HepG2 (cell line): ENCODE measurements at regions not wholly inside any gene's neighbourhood (a gene's known extent, or its start where the extent isn't known, plus 50 kb on each side); places are given as distances from the start of the nearest gene placed in this dataset.

Experiments used
- ATAC-seq: fragments of 200-7000 bp; cut with Tn5 transposase; 3 replicates; pipeline ENCODE4 v1.9.1; 2020; ENCODE audit warnings: mild to moderate bottlenecking, moderate library complexity
- BruUV-seq: library from RNA; stranded (reverse); fragments of 400-500 nt; replicated peaks from 2 replicates; lab custom pipeline; 2021; lab: Mats Ljungman, UMichigan
- CTCF ChIA-PET: fragments of 300-600 bp; formaldehyde crosslinking; extraction: SDS; loops from one replicate; lab custom pipeline; 2021; ENCODE audit warnings: low total read pairs, inconsistent platforms, low intra/inter-chr PET ratio; lab: Yijun Ruan, JAX
- POLR2A ChIA-PET: fragments of 350-600 bp; sonication (Branson Sonifier 250); formaldehyde crosslinking; loops from one replicate; lab custom pipeline; 2020; ENCODE audit warnings: antibody characterized with exemption, inconsistent platforms; lab: Yijun Ruan, JAX
- DNase-seq: peaks from one replicate; pipeline ENCODE4 v3.0.0-alpha.2; 2015; ENCODE audit warnings: low spot score
- FAIRE-seq: peaks from 3 replicates; lab custom pipeline; 2011; peaks lifted over from hg19 to GRCh38; lab: Jason Lieb, UNC
- H2AFZ ChIP-seq: one replicate; pipeline ENCODE4 v1.6.1; 2011; ENCODE audit warnings: low read length, inconsistent platforms
- H3K27ac ChIP-seq: fragments of 300-600 bp; 3 replicates; pipeline ENCODE4 v1.8.0; 2011; ENCODE audit warnings: mixed run types, mild to moderate bottlenecking, mixed read lengths, low read length, inconsistent platforms; ENCODE audit not compliant: insufficient read depth; ENCODE audit errors: extremely low read length
- H3K27me3 ChIP-seq, 2 experiments: fragments of 200-600 bp in 1 of 2; 2 replicates in 1 of 2; 3 replicates in 1 of 2; pipeline versions ENCODE4 v1.6.0 to v1.8.0; 2011; ENCODE audit warnings: low read length in 2 of 2, mild to moderate bottlenecking in 2 of 2, moderate library complexity in 2 of 2, inconsistent platforms in 1 of 2; ENCODE audit not compliant: insufficient read depth in 2 of 2, control insufficient read depth in 1 of 2
- H3K36me3 ChIP-seq, 2 experiments: fragments of 200-600 bp in 1 of 2; replicated peaks in 1 of 2; 2 replicates in 1 of 2; 3 replicates in 1 of 2; pipeline versions ENCODE4 v1.5.1 to v1.8.0; 2011; ENCODE audit warnings: low read length in 2 of 2, inconsistent platforms in 1 of 2; ENCODE audit not compliant: insufficient read depth in 2 of 2, control insufficient read depth in 1 of 2
- H3K4me1 ChIP-seq: 2 replicates; pipeline ENCODE4 v1.5.1; 2012; ENCODE audit warnings: low read length, inconsistent platforms; ENCODE audit not compliant: insufficient read depth
- H3K4me2 ChIP-seq: 2 replicates; pipeline ENCODE4 v1.6.0; 2011; ENCODE audit warnings: low read depth, low read length, inconsistent platforms
- H3K4me3 ChIP-seq, 3 experiments: fragments of 200-600 bp in 1 of 3; sonication (generic), shearing (Covaris generic) in 1 of 3; replicated peaks in 1 of 3; 2 replicates each; pipeline ENCODE4 v1.5.1; 2011 to 2016; ENCODE audit warnings: low read length in 3 of 3, inconsistent platforms in 2 of 3, low read depth in 2 of 3, mild to moderate bottlenecking in 2 of 3, control low read depth in 1 of 3, mixed read lengths in 1 of 3; ENCODE audit not compliant: insufficient read depth in 1 of 3
- H3K79me2 ChIP-seq: one replicate; pipeline ENCODE4 v1.6.1; 2011; ENCODE audit warnings: low read length, inconsistent platforms; ENCODE audit not compliant: insufficient read depth
- H3K9ac ChIP-seq: 2 replicates; pipeline ENCODE4 v1.6.0; 2011; ENCODE audit warnings: mild to moderate bottlenecking, low read depth, low read length, inconsistent platforms; ENCODE audit not compliant: insufficient read depth
- H3K9me3 ChIP-seq: 2 replicates; pipeline ENCODE4 v1.5.1; 2012; ENCODE audit warnings: mild to moderate bottlenecking, low read length
- H4K20me1 ChIP-seq: 2 replicates; pipeline ENCODE4 v1.6.0; 2011; ENCODE audit warnings: inconsistent platforms, mild to moderate bottlenecking, low read length, moderate library complexity; ENCODE audit not compliant: insufficient read depth
- CBX1 ChIP-seq: IDR thresholded peaks from one replicate; pipeline ENCODE4 v1.6.1; 2016; ENCODE audit warnings: antibody characterized with exemption, low read depth
- CC2D1A ChIP-seq: sonication (generic); formaldehyde crosslinking; IDR thresholded peaks from 2 replicates; pipeline ENCODE4 v1.8.1; 2023; ENCODE audit warnings: mild to moderate bottlenecking, missing genetic modification reagents
- DNMT3B ChIP-seq: conservative IDR thresholded peaks from 2 replicates; pipeline ENCODE4 v1.6.1; 2016; ENCODE audit warnings: missing biosample characterization, control low read depth
- EED ChIP-seq: sonication (generic); formaldehyde crosslinking; IDR thresholded peaks from 2 replicates; pipeline ENCODE4 v1.5.0; 2020; ENCODE audit warnings: mild to moderate bottlenecking, missing genetic modification reagents
- ELF3 ChIP-seq: IDR thresholded peaks from 2 replicates; pipeline ENCODE4 v1.6.1; 2016; ENCODE audit warnings: missing genetic modification reagents, missing compliant biosample characterization
- HMG20B ChIP-seq: conservative IDR thresholded peaks from 2 replicates; pipeline ENCODE4 v1.6.1; 2016; ENCODE audit warnings: missing genetic modification reagents, missing compliant biosample characterization
- JDP2 ChIP-seq: sonication (generic); formaldehyde crosslinking; IDR thresholded peaks from 2 replicates; pipeline ENCODE4 v1.8.1; 2022; ENCODE audit warnings: missing genetic modification reagents, borderline replicate concordance
- MAFG ChIP-seq: sonication (generic); formaldehyde crosslinking; IDR thresholded peaks from 2 replicates; pipeline ENCODE4 v1.5.1; 2020; ENCODE audit warnings: mild to moderate bottlenecking, missing genetic modification reagents
- MIXL1 ChIP-seq: IDR thresholded peaks from 2 replicates; pipeline ENCODE4 v1.6.1; 2016
- RFX5 ChIP-seq: IDR thresholded peaks from 2 replicates; pipeline ENCODE4 v1.6.1; 2011; ENCODE audit warnings: low read depth, low read length, improper control_type of control experiment
- STAT5B ChIP-seq: sonication (generic); formaldehyde crosslinking; IDR thresholded peaks from 2 replicates; pipeline ENCODE4 v1.4.0; 2020; ENCODE audit warnings: missing genetic modification reagents
- TAF15 ChIP-seq: fragments of 200-400 bp; formaldehyde crosslinking; IDR thresholded peaks from one replicate; pipeline ENCODE4 v1.6.1; 2018; ENCODE audit warnings: mild to moderate bottlenecking, low read depth, low read length; ENCODE audit not compliant: poor library complexity, severe bottlenecking
- ZBTB20 ChIP-seq: sonication (generic); formaldehyde crosslinking; IDR thresholded peaks from 2 replicates; pipeline ENCODE4 v1.8.1; 2023; ENCODE audit warnings: missing genetic modification reagents, low read depth, mild to moderate bottlenecking, borderline replicate concordance
- ZFP36L2 ChIP-seq: sonication (generic); formaldehyde crosslinking; IDR thresholded peaks from 2 replicates; pipeline ENCODE4 v1.4.0; 2020; ENCODE audit warnings: missing genetic modification reagents
- WGBS: methylation state at CpG from one replicate; pipeline ENCODE4 v1.1.6; 2017; ENCODE audit warnings: low lambda C conversion rate; 5-methylcytosine and 5-hydroxymethylcytosine counted together
- in situ Hi-C: cut with HindIII; loops from 2 replicates; pipeline ENCODE4 v1.10.0; 2017; ENCODE audit warnings: low pct_unique_long_range_greater_than_20kb; ENCODE audit not compliant: extremely low pct_ligation_motif_present
- intact Hi-C: fragments of 100-400 bp; cut with micrococcal nuclease; formaldehyde crosslinking; loops from one replicate; pipeline ENCODE4 v1.10.0; 2022; ENCODE audit not compliant: unreplicated experiment

GRCh38 chr6:12529364-12530019 is 187.1 kb upstream of the PHACTR1 start:
- no peaks in the 10 kb centered on the region for H3K79me2 ChIP-seq
- no TSS peak for BruUV-seq
- no peak for TF ChIP-seq ZBTB20 (CRISPR knock-in tag)
- no peak for TF ChIP-seq TAF15
- no peak for TF ChIP-seq ZFP36L2 (CRISPR knock-in tag)
- no peak for TF ChIP-seq MIXL1 (CRISPR knock-in tag)
- TF ChIP-seq ELF3 (CRISPR knock-in tag) = no peak
- no peak for TF ChIP-seq HMG20B (CRISPR knock-in tag)
- no peak for TF ChIP-seq CBX1
- TF ChIP-seq EED (CRISPR knock-in tag) = no peak
- TF ChIP-seq DNMT3B (CRISPR knock-in tag) = no peak
- no peak for TF ChIP-seq RFX5
- TF ChIP-seq JDP2 (CRISPR knock-in tag) = no peak
- no peak for TF ChIP-seq CC2D1A (CRISPR knock-in tag)
- no peak for TF ChIP-seq STAT5B (CRISPR knock-in tag)
- TF ChIP-seq MAFG (CRISPR knock-in tag) = no peak
- TF ChIP-seq, all 625 proteins: peak for 0
- Histone ChIP-seq H3K9me3 (no peaks in the 10 kb centered on the region), H3K27me3 (no peaks in the 10 kb centered on the region; a peak in 2 of 5 replicates), H3K4me3 (no peak overlapping the region), H2AFZ (no peak overlapping the region), H4K20me1 (no peaks in the 10 kb centered on the region), H3K4me2 (no peak overlapping the region), H3K9ac (no peak overlapping the region), H3K4me1 (no peaks in the 10 kb centered on the region), H3K27ac (no peak overlapping the region), H3K36me3 (no peaks in the 10 kb centered on the region)
- ChIA-PET POLR2A (no interaction called here), CTCF (no interaction called here)
- FAIRE-seq (no peak), ATAC-seq (no peak), DNase-seq (no peak)
- intact Hi-C loops (no loop called here), in situ Hi-C loops (no loop called here)
- 37% methylated on average over 9 of the region's 9 CpGs for WGBS
